KMS-11 (cell line): ENCODE measurements at regions not wholly inside any gene's neighbourhood (a gene's known extent, or its start where the extent isn't known, plus 50 kb on each side); places are given as distances from the start of the nearest gene placed in this dataset.

Experiments
- H2AFZ ChIP-seq: fragments of 200-600 bp; sonication (generic); 2 replicates; pipeline ENCODE4 v1.6.1; 2016; ENCODE audit warnings: antibody characterized with exemption, mixed run types, low read depth
- H3K27ac ChIP-seq: fragments of 200-600 bp; sonication (generic); 2 replicates; pipeline ENCODE4 v1.6.1; 2016; ENCODE audit warnings: mild to moderate bottlenecking, mixed run types
- H3K27me3 ChIP-seq: fragments of 200-600 bp; sonication (generic); 2 replicates; pipeline ENCODE4 v1.6.1; 2017; ENCODE audit warnings: mild to moderate bottlenecking, low read depth, mixed run types, moderate library complexity; ENCODE audit not compliant: insufficient read depth
- H3K36me3 ChIP-seq: fragments of 200-600 bp; sonication (generic); 2 replicates; pipeline ENCODE4 v1.6.1; 2017; ENCODE audit warnings: mild to moderate bottlenecking, mixed run types; ENCODE audit not compliant: insufficient read depth
- H3K4me1 ChIP-seq: fragments of 200-600 bp; sonication (generic); 2 replicates; pipeline ENCODE4 v1.6.1; 2016; ENCODE audit warnings: mild to moderate bottlenecking, low read depth, mixed run types; ENCODE audit not compliant: poor library complexity, severe bottlenecking
- H3K4me2 ChIP-seq: fragments of 200-600 bp; sonication (generic); 2 replicates; pipeline ENCODE4 v1.7.0; 2016; ENCODE audit warnings: mild to moderate bottlenecking, mixed run types
- H3K4me3 ChIP-seq: fragments of 200-600 bp; sonication (generic); IDR thresholded peaks from 2 replicates; pipeline ENCODE4 v1.6.1; 2017; ENCODE audit warnings: low read depth, low read length, mixed read lengths; ENCODE audit not compliant: insufficient read depth
- H3K79me2 ChIP-seq: fragments of 200-600 bp; sonication (generic); 2 replicates; pipeline ENCODE4 v1.6.1; 2016; ENCODE audit warnings: low read depth, mixed run types; ENCODE audit not compliant: insufficient read depth
- H3K9ac ChIP-seq: fragments of 200-600 bp; sonication (generic); 2 replicates; pipeline ENCODE4 v1.6.1; 2016; ENCODE audit warnings: mild to moderate bottlenecking, mixed run types
- H4K20me1 ChIP-seq: fragments of 200-600 bp; sonication (generic); 2 replicates; pipeline ENCODE4 v1.6.1; 2016; ENCODE audit warnings: mild to moderate bottlenecking, mixed run types; ENCODE audit not compliant: insufficient read depth
- TF ChIP-seq, protein P1 (sequence below): fragments of 200-600 bp; sonication (generic); conservative IDR thresholded peaks from 2 replicates; pipeline ENCODE4 v1.6.1; 2017; ENCODE audit warnings: low read depth, mild to moderate bottlenecking, antibody characterized with exemption, low read length, moderate library complexity, mixed read lengths

DNA sequence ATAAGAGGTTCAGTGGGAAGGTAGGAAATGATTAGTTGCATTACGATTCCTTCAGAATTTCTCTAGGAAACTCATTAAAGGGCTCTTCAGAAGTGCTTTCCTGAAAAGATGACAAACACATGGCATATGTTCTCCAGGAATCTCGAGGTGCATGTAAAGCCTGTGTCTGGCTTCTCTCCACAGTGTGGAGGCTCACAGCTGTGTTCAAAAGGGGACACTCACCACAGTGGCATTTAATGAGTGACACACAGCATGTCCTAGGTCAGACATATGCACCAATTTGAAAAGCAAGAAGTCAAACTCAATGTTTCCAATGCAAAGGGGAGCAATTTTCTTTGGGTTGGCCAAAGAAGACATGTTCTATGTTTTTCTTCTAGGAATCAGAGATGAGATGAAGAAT is 976.9 kb downstream of the MAT2B start:
- H3K27me3 ChIP-seq = no peaks in the 10 kb centered on the region

DNA sequence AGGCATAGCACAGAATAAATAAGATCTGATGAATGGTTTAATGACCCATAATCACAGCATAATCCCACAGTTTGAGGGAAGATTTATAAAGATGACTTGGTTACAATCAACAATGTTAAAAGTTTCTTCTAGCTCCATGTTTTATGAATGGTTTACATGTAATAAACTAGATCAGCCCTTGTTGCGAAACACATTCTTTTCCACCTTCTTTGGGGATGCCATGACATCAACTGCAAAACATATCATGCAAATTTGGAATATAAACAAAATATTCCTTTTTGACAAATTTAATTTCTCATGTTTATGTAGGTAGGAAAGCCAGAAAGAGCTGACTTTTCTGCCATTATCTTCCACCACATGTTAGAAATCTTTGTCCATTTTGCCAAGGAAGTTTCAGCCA is 979.5 kb downstream of the MAT2B start:
- Histone ChIP-seq H3K79me2 (no peaks in the 10 kb centered on the region), H4K20me1 (no peaks in the 10 kb centered on the region), H3K4me2 (no peak overlapping the region), H3K9ac (no peak overlapping the region), H3K4me1 (no peaks in the 10 kb centered on the region), H3K4me3 (no peak overlapping the region), H2AFZ (no peak overlapping the region), H3K27me3 (no peaks in the 10 kb centered on the region), H3K27ac (no peak overlapping the region), H3K36me3 (no peaks in the 10 kb centered on the region)
- TF ChIP-seq, protein P1, sequence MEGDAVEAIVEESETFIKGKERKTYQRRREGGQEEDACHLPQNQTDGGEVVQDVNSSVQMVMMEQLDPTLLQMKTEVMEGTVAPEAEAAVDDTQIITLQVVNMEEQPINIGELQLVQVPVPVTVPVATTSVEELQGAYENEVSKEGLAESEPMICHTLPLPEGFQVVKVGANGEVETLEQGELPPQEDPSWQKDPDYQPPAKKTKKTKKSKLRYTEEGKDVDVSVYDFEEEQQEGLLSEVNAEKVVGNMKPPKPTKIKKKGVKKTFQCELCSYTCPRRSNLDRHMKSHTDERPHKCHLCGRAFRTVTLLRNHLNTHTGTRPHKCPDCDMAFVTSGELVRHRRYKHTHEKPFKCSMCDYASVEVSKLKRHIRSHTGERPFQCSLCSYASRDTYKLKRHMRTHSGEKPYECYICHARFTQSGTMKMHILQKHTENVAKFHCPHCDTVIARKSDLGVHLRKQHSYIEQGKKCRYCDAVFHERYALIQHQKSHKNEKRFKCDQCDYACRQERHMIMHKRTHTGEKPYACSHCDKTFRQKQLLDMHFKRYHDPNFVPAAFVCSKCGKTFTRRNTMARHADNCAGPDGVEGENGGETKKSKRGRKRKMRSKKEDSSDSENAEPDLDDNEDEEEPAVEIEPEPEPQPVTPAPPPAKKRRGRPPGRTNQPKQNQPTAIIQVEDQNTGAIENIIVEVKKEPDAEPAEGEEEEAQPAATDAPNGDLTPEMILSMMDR = no peak

More for the DNA sequence above, 976.9 kb downstream of the MAT2B start:
- TF ChIP-seq, protein P1 = no peak
- no peaks in the 10 kb centered on the region for H4K20me1 ChIP-seq
- no peaks in the 10 kb centered on the region for H3K79me2 ChIP-seq
- H3K4me2 ChIP-seq = no peak overlapping the region
- H3K4me3 ChIP-seq = no peak overlapping the region
- no peak overlapping the region for H3K9ac ChIP-seq
- H3K27ac ChIP-seq = no peak overlapping the region
- no peaks in the 10 kb centered on the region for H3K36me3 ChIP-seq
- H3K4me1 ChIP-seq = no peaks in the 10 kb centered on the region
- no peak overlapping the region for H2AFZ ChIP-seq

DNA sequence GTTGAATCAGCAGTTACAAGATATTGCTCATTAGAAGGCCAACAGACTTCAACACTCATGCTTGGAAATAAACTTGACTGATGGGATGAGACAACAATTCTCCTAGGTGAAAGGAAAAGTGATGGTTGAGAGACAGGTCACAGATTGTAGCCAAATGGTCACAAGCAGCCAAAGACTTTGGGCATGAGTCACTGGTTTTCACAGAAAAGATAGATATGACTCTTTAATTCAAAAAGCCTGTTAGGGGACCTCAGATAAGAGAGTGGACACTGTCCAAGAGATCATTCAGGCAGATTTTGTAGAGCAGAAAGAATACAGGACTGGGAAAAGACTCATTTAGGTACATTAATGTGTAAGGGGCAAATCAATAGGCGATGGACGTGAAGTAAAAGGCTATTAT is 982.5 kb downstream of the MAT2B start:
- TF ChIP-seq, protein P1 = no peak
- Histone ChIP-seq H4K20me1 (no peaks in the 10 kb centered on the region), H3K4me1 (no peaks in the 10 kb centered on the region), H3K27ac (no peak overlapping the region), H3K4me2 (no peak overlapping the region), H3K79me2 (no peaks in the 10 kb centered on the region), H3K27me3 (no peaks in the 10 kb centered on the region), H2AFZ (no peak overlapping the region), H3K9ac (no peak overlapping the region), H3K4me3 (no peak overlapping the region), H3K36me3 (no peaks in the 10 kb centered on the region)

DNA sequence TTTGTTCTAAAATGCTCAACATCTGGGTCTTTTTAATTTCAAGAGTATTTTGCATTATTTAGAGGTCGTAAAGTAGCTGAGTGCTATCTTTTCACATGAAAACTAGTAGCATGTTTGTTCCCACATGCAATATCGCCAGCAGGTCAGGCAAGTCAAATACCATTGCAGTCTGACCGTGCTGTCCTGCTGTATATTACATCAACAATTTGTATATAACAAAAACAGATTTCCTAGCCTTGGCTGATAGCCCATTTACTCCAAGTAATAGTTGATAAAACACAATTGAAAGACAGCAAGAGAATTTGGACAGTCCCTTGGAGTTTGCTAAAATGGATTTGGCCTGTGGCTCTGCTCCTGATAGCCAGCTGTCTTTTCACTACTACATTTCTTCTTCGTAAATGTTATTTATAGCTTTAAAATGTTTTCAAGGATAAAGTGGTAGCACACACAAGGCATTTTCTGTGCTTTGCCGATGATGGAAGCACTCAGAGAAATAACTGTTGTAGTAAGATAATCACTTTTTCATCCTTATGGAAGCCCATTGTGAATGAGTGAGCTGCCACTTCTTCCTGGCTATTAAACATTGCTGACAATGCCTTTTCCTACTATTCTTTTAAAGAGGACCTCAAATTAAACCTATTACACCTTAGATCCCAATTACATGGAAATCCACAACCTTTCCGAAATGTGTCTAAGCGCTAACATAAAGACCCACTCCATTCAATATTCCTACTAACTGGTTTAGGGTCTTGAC is 992.1 kb downstream of the MAT2B start:
- Histone ChIP-seq H3K4me2 (no peak overlapping the region), H3K4me3 (no peak overlapping the region), H2AFZ (no peak overlapping the region), H3K27ac (no peak overlapping the region), H4K20me1 (no peaks in the 10 kb centered on the region), H3K9ac (no peak overlapping the region), H3K36me3 (no peaks in the 10 kb centered on the region), H3K4me1 (no peaks in the 10 kb centered on the region), H3K27me3 (no peaks in the 10 kb centered on the region), H3K79me2 (no peaks in the 10 kb centered on the region)
- TF ChIP-seq, protein P1 = no peak
